ENCODE measurements at regions not wholly inside any gene's neighbourhood (a gene's known extent, or its start where the extent isn't known, plus 50 kb on each side); places are given as distances from the start of the nearest gene placed in this dataset.

DNA sequence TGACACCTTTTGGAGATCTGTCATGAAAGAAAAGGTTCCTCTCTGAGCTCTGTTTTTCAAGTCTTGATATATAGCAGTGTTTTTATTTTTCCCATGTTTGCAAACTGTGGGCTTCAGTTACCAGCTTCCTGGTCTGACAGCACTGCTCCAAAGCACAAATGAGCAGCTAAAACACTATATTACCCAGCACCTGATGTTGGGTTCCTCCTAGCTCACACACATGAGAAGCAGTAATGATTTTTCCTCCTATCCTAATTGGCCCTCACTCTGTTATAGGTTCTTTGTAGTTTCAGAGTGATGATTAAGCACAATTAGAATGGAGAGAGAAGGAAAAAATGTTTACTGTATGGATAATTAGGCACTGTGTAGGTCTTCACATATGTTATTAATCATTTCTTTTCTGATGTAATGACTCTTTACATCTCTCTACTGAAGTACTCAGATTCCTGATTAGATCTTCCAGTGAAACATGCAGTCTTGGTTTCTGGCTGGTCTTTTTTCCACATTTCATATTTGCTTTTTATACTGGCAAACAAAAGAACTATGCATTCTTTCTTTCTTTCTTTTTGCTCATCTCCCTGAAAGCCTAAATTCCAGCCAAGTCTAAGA lies 939.7 kb downstream of the NSUN3 start:
- H3K9me3 ChIP-seq (ENCODE audit: insufficient read depth, low read length): no peaks in the 10 kb centered on the region
- no peak overlapping the region for H3K9ac ChIP-seq (ENCODE audit: low read length)
- no peaks in the 10 kb centered on the region for H3K36me3 ChIP-seq (replicated peaks; ENCODE audit: low read depth, low read length)
- no peak for TF ChIP-seq EZH2phosphoT487 (IDR thresholded peaks at IDR 0.05; ENCODE audit: low read depth)
- TF ChIP-seq, protein P1, sequence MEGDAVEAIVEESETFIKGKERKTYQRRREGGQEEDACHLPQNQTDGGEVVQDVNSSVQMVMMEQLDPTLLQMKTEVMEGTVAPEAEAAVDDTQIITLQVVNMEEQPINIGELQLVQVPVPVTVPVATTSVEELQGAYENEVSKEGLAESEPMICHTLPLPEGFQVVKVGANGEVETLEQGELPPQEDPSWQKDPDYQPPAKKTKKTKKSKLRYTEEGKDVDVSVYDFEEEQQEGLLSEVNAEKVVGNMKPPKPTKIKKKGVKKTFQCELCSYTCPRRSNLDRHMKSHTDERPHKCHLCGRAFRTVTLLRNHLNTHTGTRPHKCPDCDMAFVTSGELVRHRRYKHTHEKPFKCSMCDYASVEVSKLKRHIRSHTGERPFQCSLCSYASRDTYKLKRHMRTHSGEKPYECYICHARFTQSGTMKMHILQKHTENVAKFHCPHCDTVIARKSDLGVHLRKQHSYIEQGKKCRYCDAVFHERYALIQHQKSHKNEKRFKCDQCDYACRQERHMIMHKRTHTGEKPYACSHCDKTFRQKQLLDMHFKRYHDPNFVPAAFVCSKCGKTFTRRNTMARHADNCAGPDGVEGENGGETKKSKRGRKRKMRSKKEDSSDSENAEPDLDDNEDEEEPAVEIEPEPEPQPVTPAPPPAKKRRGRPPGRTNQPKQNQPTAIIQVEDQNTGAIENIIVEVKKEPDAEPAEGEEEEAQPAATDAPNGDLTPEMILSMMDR (IDR thresholded peaks at IDR 0.05; ENCODE audit: low read depth, low read length): no peak
- H3K27ac ChIP-seq (ENCODE audit: low read length): no peak overlapping the region
- H3K79me2 ChIP-seq (ENCODE audit: low read length): no peaks in the 10 kb centered on the region
- H3K27me3 ChIP-seq (ENCODE audit: low read depth, low read length): no peaks in the 10 kb centered on the region
- H3K4me3 ChIP-seq (ENCODE audit: low read length): no peak overlapping the region
- H4K20me1 ChIP-seq (ENCODE audit: insufficient read depth, low read length): no peaks in the 10 kb centered on the region
- H3K4me1 ChIP-seq (ENCODE audit: low read length): peaks cover 6% of the 10 kb centered on the region
- no peak overlapping the region for H3K4me2 ChIP-seq (ENCODE audit: low read length)
- no peak overlapping the region for H2AFZ ChIP-seq (ENCODE audit: low read depth, low read length)

- H3K9me3 ChIP-seq (ENCODE audit: insufficient read depth, low read length): 0 out of 2 replicates have a peak, but pooled peaks cover 4% of the 10 kb centered on the region
- H3K36me3 ChIP-seq (replicated peaks; ENCODE audit: low read depth, low read length): no peaks in the 10 kb centered on the region
- no peak overlapping the region for H3K27ac ChIP-seq (ENCODE audit: low read length)
- no peak overlapping the region for H3K4me3 ChIP-seq (ENCODE audit: low read length)
- H3K79me2 ChIP-seq (ENCODE audit: low read length): no peaks in the 10 kb centered on the region
- TF ChIP-seq, protein P1 (IDR thresholded peaks at IDR 0.05; ENCODE audit: low read depth, low read length): no peak
- no peak for TF ChIP-seq EZH2phosphoT487 (IDR thresholded peaks at IDR 0.05; ENCODE audit: low read depth)
- H4K20me1 ChIP-seq (ENCODE audit: insufficient read depth, low read length): no peaks in the 10 kb centered on the region
- peak overlapping the region; percentile 41; the same call in 1 of the 2 replicates for H2AFZ ChIP-seq (ENCODE audit: low read depth, low read length)
- no peaks in the 10 kb centered on the region for H3K27me3 ChIP-seq (ENCODE audit: low read depth, low read length)
- H3K9ac ChIP-seq (ENCODE audit: low read length): no peak overlapping the region
- no peak overlapping the region for H3K4me2 ChIP-seq (ENCODE audit: low read length)
- no peaks in the 10 kb centered on the region for H3K4me1 ChIP-seq (ENCODE audit: low read length)
These were observed 965.8 kb downstream of the NSUN3 start for GRCh38 chr3:95028688-95029087.

DNA sequence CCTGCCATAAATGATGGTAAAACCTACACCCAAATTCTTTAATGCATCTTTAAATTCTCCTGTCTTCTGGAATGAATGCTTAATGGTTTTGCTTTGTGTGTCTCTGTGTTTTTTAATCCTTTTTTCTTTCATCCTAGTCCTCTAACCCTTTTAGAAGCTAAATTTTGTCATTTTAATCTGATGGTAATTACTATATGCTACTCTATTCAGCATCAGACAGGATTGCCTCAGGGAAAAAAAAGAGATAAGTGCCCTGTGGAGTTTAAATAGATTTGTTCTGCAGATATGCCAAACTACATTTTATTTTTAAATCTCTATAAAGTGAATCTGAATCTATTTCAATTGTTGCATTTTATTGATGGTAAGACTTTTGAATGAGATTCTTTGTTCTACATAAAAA lies 966.8 kb downstream of the NSUN3 start:
- H3K36me3 ChIP-seq (replicated peaks; ENCODE audit: low read depth, low read length): no peaks in the 10 kb centered on the region
- H4K20me1 ChIP-seq (ENCODE audit: insufficient read depth, low read length): no peaks in the 10 kb centered on the region
- H3K9me3 ChIP-seq (ENCODE audit: insufficient read depth, low read length): no peaks in the 10 kb centered on the region
- H3K9ac ChIP-seq (ENCODE audit: low read length): no peak overlapping the region
- H3K79me2 ChIP-seq (ENCODE audit: low read length): no peaks in the 10 kb centered on the region
- no peak overlapping the region for H3K27ac ChIP-seq (ENCODE audit: low read length)
- H3K4me1 ChIP-seq (ENCODE audit: low read length): no peaks in the 10 kb centered on the region
- no peak overlapping the region for H2AFZ ChIP-seq (ENCODE audit: low read depth, low read length)
- H3K4me2 ChIP-seq (ENCODE audit: low read length): no peak overlapping the region
- H3K27me3 ChIP-seq (ENCODE audit: low read depth, low read length): no peaks in the 10 kb centered on the region
- no peak overlapping the region for H3K4me3 ChIP-seq (ENCODE audit: low read length)
- TF ChIP-seq EZH2phosphoT487 (IDR thresholded peaks at IDR 0.05; ENCODE audit: low read depth): no peak
- TF ChIP-seq, protein P1 (IDR thresholded peaks at IDR 0.05; ENCODE audit: low read depth, low read length): no peak

DNA sequence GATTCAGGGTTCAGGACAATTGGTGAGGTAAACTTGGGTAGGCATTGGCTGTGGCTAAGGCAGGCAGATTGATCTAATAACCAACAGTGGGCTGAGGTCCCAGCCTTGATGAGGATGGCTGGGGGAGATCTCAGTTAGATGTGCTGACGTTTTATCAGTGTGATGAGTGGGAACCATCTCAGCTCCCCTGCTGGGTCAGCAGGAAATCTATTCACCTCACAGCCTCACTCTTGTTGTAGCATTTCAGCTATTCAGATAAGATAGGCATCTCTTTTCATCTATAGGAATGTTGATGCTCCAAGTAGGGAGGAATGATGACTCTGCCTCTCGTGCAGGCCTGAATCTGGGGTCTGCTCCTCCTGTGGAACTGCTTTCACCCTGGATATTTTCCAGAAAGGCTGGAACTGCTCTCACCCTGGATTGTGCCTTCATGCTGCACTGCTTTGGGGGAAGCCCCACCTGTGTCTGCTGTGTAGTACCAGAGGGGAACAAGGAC lies 973.7 kb downstream of the NSUN3 start:
- no peaks in the 10 kb centered on the region for H4K20me1 ChIP-seq (ENCODE audit: insufficient read depth, low read length)
- no peaks in the 10 kb centered on the region for H3K4me1 ChIP-seq (ENCODE audit: low read length)
- H3K27me3 ChIP-seq (ENCODE audit: low read depth, low read length): no peaks in the 10 kb centered on the region
- no peak overlapping the region for H3K27ac ChIP-seq (ENCODE audit: low read length)
- H3K9ac ChIP-seq (ENCODE audit: low read length): no peak overlapping the region
- no peak overlapping the region for H3K4me2 ChIP-seq (ENCODE audit: low read length)
- TF ChIP-seq, protein P1 (IDR thresholded peaks at IDR 0.05; ENCODE audit: low read depth, low read length): no peak
- no peak for TF ChIP-seq EZH2phosphoT487 (IDR thresholded peaks at IDR 0.05; ENCODE audit: low read depth)
- no peaks in the 10 kb centered on the region for H3K36me3 ChIP-seq (replicated peaks; ENCODE audit: low read depth, low read length)
- no peaks in the 10 kb centered on the region for H3K9me3 ChIP-seq (ENCODE audit: insufficient read depth, low read length)
- H3K4me3 ChIP-seq (ENCODE audit: low read length): no peak overlapping the region
- no peak overlapping the region for H2AFZ ChIP-seq (ENCODE audit: low read depth, low read length)
- H3K79me2 ChIP-seq (ENCODE audit: low read length): no peaks in the 10 kb centered on the region
